H1 (cell line): ENCODE measurements at regions not wholly inside any gene's neighbourhood (a gene's known extent, or its start where the extent isn't known, plus 50 kb on each side); places are given as distances from the start of the nearest gene placed in this dataset.

Experiments used
- CTCF ChIA-PET: fragments of 300-600 bp; sonication (Branson Sonifier 250); formaldehyde crosslinking; loops from one replicate; lab custom pipeline; 2021; ENCODE audit not compliant: partially characterized antibody; lab: Charles Lee
- POLR2A ChIA-PET: fragments of 300-600 bp; sonication (Branson Sonifier 250); formaldehyde crosslinking; loops from one replicate; lab custom pipeline; 2021; ENCODE audit warnings: inconsistent platforms; ENCODE audit not compliant: partially characterized antibody; lab: Charles Lee
- DNase-seq, 2 experiments: peaks; one replicate each; pipeline versions ENCODE4 v3.0.0 to v3.0.0-alpha.2; 2010 to 2022; ENCODE audit warnings: low spot score in 2 of 2, low read depth in 1 of 2, mixed read lengths in 1 of 2
- FAIRE-seq: peaks from 2 replicates; lab custom pipeline; 2011; peaks lifted over from hg19 to GRCh38; lab: Jason Lieb, UNC
- H2AFZ ChIP-seq: 2 replicates; pipeline ENCODE4 v1.8.1; 2012; ENCODE audit warnings: low read length, inconsistent platforms
- H2AK5ac ChIP-seq: 2 replicates; pipeline ENCODE4 v1.6.1; 2013; ENCODE audit warnings: low read depth, low read length
- H2BK120ac ChIP-seq: replicated peaks from 2 replicates; pipeline ENCODE3; 2013; ENCODE audit warnings: low read depth, low read length, inconsistent platforms
- H2BK12ac ChIP-seq: 2 replicates; pipeline ENCODE4 v1.6.1; 2013; ENCODE audit warnings: low read depth, low read length
- H2BK15ac ChIP-seq: 2 replicates; pipeline ENCODE4 v1.6.1; 2013; ENCODE audit warnings: low read length
- H2BK20ac ChIP-seq: 2 replicates; pipeline ENCODE4 v1.6.1; 2013; ENCODE audit warnings: low read length
- H2BK5ac ChIP-seq: 2 replicates; pipeline ENCODE4 v1.6.1; 2013; ENCODE audit warnings: low read depth, low read length
- H3K14ac ChIP-seq: 2 replicates; pipeline ENCODE4 v1.6.1; 2013; ENCODE audit warnings: inconsistent platforms; ENCODE audit not compliant: insufficient read length
- H3K18ac ChIP-seq: 2 replicates; pipeline ENCODE4 v1.6.1; 2013; ENCODE audit warnings: low read length; ENCODE audit errors: extremely low read depth
- H3K23ac ChIP-seq: 2 replicates; pipeline ENCODE4 v1.6.1; 2013; ENCODE audit warnings: inconsistent platforms; ENCODE audit not compliant: insufficient read length
- H3K23me2 ChIP-seq: 2 replicates; pipeline ENCODE4 v1.6.1; 2013; ENCODE audit warnings: low read depth, low read length
- H3K27ac ChIP-seq: 2 replicates; pipeline ENCODE4 v1.6.1; 2011; ENCODE audit warnings: low read depth, low read length, inconsistent platforms
- H3K27me3 ChIP-seq, 4 experiments: replicated peaks in 1 of 4; 1 replicate in 1 of 4; 2 replicates in 3 of 4; pipeline versions ENCODE4 v1.6.1 to v1.8.1; 2011 to 2013; ENCODE audit warnings: low read length in 3 of 4, mild to moderate bottlenecking in 3 of 4, inconsistent platforms in 2 of 4, mixed read lengths in 2 of 4, moderate library complexity in 1 of 4; ENCODE audit not compliant: control insufficient read depth in 3 of 4, insufficient read depth in 3 of 4; ENCODE audit errors: extremely low read depth in 1 of 4
- H3K36me3 ChIP-seq, 4 experiments: 2 replicates each; pipeline versions ENCODE4 v1.6.1 to v1.8.1; 2011 to 2013; ENCODE audit warnings: mild to moderate bottlenecking in 4 of 4, low read length in 3 of 4, moderate library complexity in 2 of 4, control low read depth in 1 of 4, inconsistent platforms in 1 of 4; ENCODE audit not compliant: insufficient read depth in 4 of 4, control insufficient read depth in 2 of 4
- H3K4ac ChIP-seq: replicated peaks from 2 replicates; pipeline ENCODE3; 2013; ENCODE audit warnings: low read length, low read depth, mixed read lengths, inconsistent platforms; ENCODE audit not compliant: insufficient read length
- H3K4me1 ChIP-seq, 4 experiments: replicated peaks in 1 of 4; 1 replicate in 1 of 4; 2 replicates in 3 of 4; pipeline versions ENCODE4 v1.6.1 to v1.8.1; 2011 to 2013; ENCODE audit warnings: low read length in 3 of 4, inconsistent platforms in 2 of 4, mixed read lengths in 1 of 4; ENCODE audit not compliant: insufficient read depth in 4 of 4, control insufficient read depth in 3 of 4
- H3K4me2 ChIP-seq, 2 experiments: 2 replicates each; pipeline versions ENCODE4 v1.6.1 to v1.8.1; 2011 to 2013; ENCODE audit warnings: low read depth in 2 of 2, low read length in 2 of 2, control low read depth in 1 of 2, inconsistent platforms in 1 of 2, mild to moderate bottlenecking in 1 of 2; ENCODE audit not compliant: insufficient read depth in 1 of 2
- H3K4me3 ChIP-seq, 4 experiments: fragments of 200-600, 300-600 bp in 1 of 4; sonication (generic), shearing (Covaris generic), sonication (Bioruptor Twin) in 1 of 4; 2 replicates each; pipeline versions ENCODE4 v1.5.1 to v1.8.1; 2011 to 2016; ENCODE audit warnings: low read length in 4 of 4, low read depth in 3 of 4, control low read depth in 2 of 4, inconsistent platforms in 2 of 4, mild to moderate bottlenecking in 2 of 4, mixed read lengths in 1 of 4, moderate library complexity in 1 of 4; ENCODE audit not compliant: insufficient read depth in 2 of 4; ENCODE audit errors: extremely low read depth in 1 of 4
- H3K56ac ChIP-seq: replicated peaks from 2 replicates; pipeline ENCODE3; 2013; ENCODE audit warnings: low read depth, mild to moderate bottlenecking, mixed read lengths, low read length, inconsistent platforms; ENCODE audit not compliant: insufficient read length
- H3K79me1 ChIP-seq: 2 replicates; pipeline ENCODE4 v1.6.1; 2013; ENCODE audit warnings: low read depth, low read length, control low read depth
- H3K79me2 ChIP-seq, 2 experiments: 2 replicates each; pipeline versions ENCODE4 v1.6.1 to v1.8.1; 2012 to 2013; ENCODE audit warnings: low read length in 2 of 2, mild to moderate bottlenecking in 2 of 2, inconsistent platforms in 1 of 2; ENCODE audit not compliant: insufficient read depth in 2 of 2, control insufficient read depth in 1 of 2
- H3K9ac ChIP-seq, 4 experiments: replicated peaks in 1 of 4; 1 replicate in 1 of 4; 2 replicates in 3 of 4; pipeline versions ENCODE4 v1.6.1 to v1.8.1; 2011 to 2013; ENCODE audit warnings: low read depth in 3 of 4, low read length in 3 of 4, control low read depth in 2 of 4, mild to moderate bottlenecking in 2 of 4, moderate library complexity in 2 of 4, inconsistent platforms in 1 of 4; ENCODE audit errors: extremely low read depth in 1 of 4
- H3K9me3 ChIP-seq, 2 experiments: 2 replicates each; pipeline versions ENCODE4 v1.6.1 to v1.8.1; 2012 to 2013; ENCODE audit warnings: mild to moderate bottlenecking in 2 of 2, moderate library complexity in 2 of 2, control low read depth in 1 of 2, inconsistent platforms in 1 of 2, low read depth in 1 of 2, low read length in 1 of 2, mixed read lengths in 1 of 2; ENCODE audit not compliant: insufficient read depth in 2 of 2
- H4K20me1 ChIP-seq, 2 experiments: replicated peaks in 1 of 2; 2 replicates each; pipeline versions ENCODE3 to v1.8.1; 2011 to 2013; ENCODE audit warnings: inconsistent platforms in 2 of 2, low read length in 2 of 2, mild to moderate bottlenecking in 1 of 2; ENCODE audit not compliant: insufficient read depth in 2 of 2, control insufficient read depth in 1 of 2
- H4K5ac ChIP-seq: 2 replicates; pipeline ENCODE4 v1.6.1; 2013; ENCODE audit warnings: low read length, low read depth, mixed read lengths, inconsistent platforms; ENCODE audit not compliant: insufficient read length
- H4K8ac ChIP-seq: 2 replicates; pipeline ENCODE4 v1.8.0; 2013; ENCODE audit warnings: mild to moderate bottlenecking, moderate library complexity, low read length, inconsistent platforms; ENCODE audit not compliant: insufficient read depth; ENCODE audit errors: extremely low read depth
- H4K91ac ChIP-seq: replicated peaks from 2 replicates; pipeline ENCODE3; 2013; ENCODE audit warnings: low read length, mixed read lengths, inconsistent platforms; ENCODE audit not compliant: insufficient read length
- CBX5 ChIP-seq: fragments of 300-800, 300-1000 bp; sonication (generic); IDR thresholded peaks from 2 replicates; pipeline ENCODE4 v1.7.1; 2016; ENCODE audit warnings: antibody characterized with exemption, low read length, low read depth
- EZH2 ChIP-seq: fragments of 200-600 bp; sonication (generic); IDR thresholded peaks from 2 replicates; pipeline ENCODE4 v1.7.1; 2012; ENCODE audit warnings: low read depth, mild to moderate bottlenecking, moderate library complexity, low read length, inconsistent platforms; ENCODE audit not compliant: severe bottlenecking
- JUN ChIP-seq: IDR thresholded peaks from 2 replicates; pipeline ENCODE4 v1.6.1; 2011; ENCODE audit warnings: low read depth, mild to moderate bottlenecking, improper control_type of control experiment, low read length
- TAF1 ChIP-seq: IDR thresholded peaks from 2 replicates; pipeline ENCODE4 v1.6.1; 2011; ENCODE audit warnings: mild to moderate bottlenecking, low read depth, low read length
- YY1 ChIP-seq: IDR thresholded peaks from 2 replicates; pipeline ENCODE4 v1.6.1; 2011; ENCODE audit warnings: low read depth, mild to moderate bottlenecking, low read length
- WGBS, 2 experiments: shearing (Covaris generic) in 1 of 2; methylation state at CpG; one replicate each; pipeline versions ENCODE4 v1.1.6 to v1.1.7; 2013 to 2015; ENCODE audit warnings: low lambda C conversion rate in 2 of 2, mixed read lengths in 2 of 2, inconsistent platforms in 1 of 2, low coverage in 1 of 2, missing lambda C conversion rate in 1 of 2; ENCODE audit not compliant: insufficient replicate concordance in 2 of 2, insufficient coverage in 1 of 2, insufficient read length in 1 of 2; ENCODE audit errors: extremely low coverage in 1 of 2, missing lambda C conversion rate in 1 of 2; 5-methylcytosine and 5-hydroxymethylcytosine counted together
- TF ChIP-seq, protein P1 (sequence below): IDR thresholded peaks from 2 replicates; pipeline ENCODE4 v1.6.1; 2011; ENCODE audit warnings: low read length, improper control_type of control experiment

DNA sequence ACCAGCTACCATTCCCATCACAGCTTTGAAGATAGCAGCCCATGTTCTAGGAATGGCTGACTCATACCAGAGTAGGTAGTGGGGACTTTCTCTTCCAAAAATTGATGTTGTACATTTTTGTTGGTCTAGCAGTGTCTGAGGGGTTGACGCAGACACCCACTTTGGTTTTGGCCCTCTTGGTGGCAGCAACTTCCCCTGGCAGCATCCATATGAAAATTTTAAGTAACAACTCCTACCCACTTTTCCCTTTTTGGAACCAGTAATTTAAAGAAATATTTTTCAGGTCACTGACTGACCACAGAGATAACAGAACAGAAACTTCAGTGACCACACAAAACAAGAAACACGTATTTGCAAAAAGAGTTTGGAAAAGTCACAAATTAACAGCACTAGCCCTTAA lies 162.0 kb upstream of the TMCC3 start:
- no peak overlapping the region for H3K23ac ChIP-seq
- DNase-seq (no peak), FAIRE-seq (no peak)
- peaks cover 0 to 4% (median 2%) of the 10 kb centered on the region in 4 experiments; a peak in 4 of 7 replicates for H3K4me1 ChIP-seq
- no peaks in the 10 kb centered on the region for H3K79me2 ChIP-seq
- H3K27ac ChIP-seq: no peak overlapping the region
- H4K5ac ChIP-seq: no peak overlapping the region
- ChIA-PET CTCF (interaction anchor here (0.8 to 1.3 kb wide), 2 partner anchors 63 to 81 kb away, joined by 3 to 5 read pairs; no protein-coding TSS in a partner anchor), POLR2A (no interaction called here)
- H4K20me1 ChIP-seq: no peaks in the 10 kb centered on the region
- TF ChIP-seq EZH2 (no peak), JUN (no peak), YY1 (no peak), TAF1 (no peak), CBX5 (no peak)
- TF ChIP-seq, protein P1, sequence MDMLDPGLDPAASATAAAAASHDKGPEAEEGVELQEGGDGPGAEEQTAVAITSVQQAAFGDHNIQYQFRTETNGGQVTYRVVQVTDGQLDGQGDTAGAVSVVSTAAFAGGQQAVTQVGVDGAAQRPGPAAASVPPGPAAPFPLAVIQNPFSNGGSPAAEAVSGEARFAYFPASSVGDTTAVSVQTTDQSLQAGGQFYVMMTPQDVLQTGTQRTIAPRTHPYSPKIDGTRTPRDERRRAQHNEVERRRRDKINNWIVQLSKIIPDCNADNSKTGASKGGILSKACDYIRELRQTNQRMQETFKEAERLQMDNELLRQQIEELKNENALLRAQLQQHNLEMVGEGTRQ: no peak
- H2BK20ac ChIP-seq: no peak overlapping the region
- H2BK12ac ChIP-seq: no peak overlapping the region
- no peak overlapping the region for H2AFZ ChIP-seq
- no peaks in the 10 kb centered on the region; a peak in 1 of 8 replicates for H3K36me3 ChIP-seq
- no peak overlapping the region for H4K91ac ChIP-seq
- H3K9ac ChIP-seq: no peak overlapping the region
- no peak overlapping the region for H2BK120ac ChIP-seq
- 88% methylated on average over 2 of the region's 2 CpGs; no CpG with 5 or more reads in 1 of the 2 experiments for WGBS, 2 experiments
- no peak overlapping the region for H3K14ac ChIP-seq
- no peak overlapping the region for H3K4me2 ChIP-seq
- no peak overlapping the region for H2BK15ac ChIP-seq
- H3K18ac ChIP-seq: no peak overlapping the region
- H2BK5ac ChIP-seq: no peak overlapping the region
- peaks cover 12 to 30% of the 10 kb centered on the region in 2 experiments; a peak in 3 of 4 replicates for H3K9me3 ChIP-seq
- H3K27me3 ChIP-seq: peaks cover 0 to 1% (median 0%) of the 10 kb centered on the region in 4 experiments; a peak in 3 of 7 replicates
- H3K56ac ChIP-seq: no peak overlapping the region
- H3K4ac ChIP-seq: no peak overlapping the region
- no peak overlapping the region for H2AK5ac ChIP-seq
- no peaks in the 10 kb centered on the region for H3K79me1 ChIP-seq
- no peaks in the 10 kb centered on the region for H3K23me2 ChIP-seq
- no peak overlapping the region for H3K4me3 ChIP-seq
- no peak overlapping the region for H4K8ac ChIP-seq
